ENCODE measurements at regions not wholly inside any gene's neighbourhood (a gene's known extent, or its start where the extent isn't known, plus 50 kb on each side); places are given as distances from the start of the nearest gene placed in this dataset.

DNA sequence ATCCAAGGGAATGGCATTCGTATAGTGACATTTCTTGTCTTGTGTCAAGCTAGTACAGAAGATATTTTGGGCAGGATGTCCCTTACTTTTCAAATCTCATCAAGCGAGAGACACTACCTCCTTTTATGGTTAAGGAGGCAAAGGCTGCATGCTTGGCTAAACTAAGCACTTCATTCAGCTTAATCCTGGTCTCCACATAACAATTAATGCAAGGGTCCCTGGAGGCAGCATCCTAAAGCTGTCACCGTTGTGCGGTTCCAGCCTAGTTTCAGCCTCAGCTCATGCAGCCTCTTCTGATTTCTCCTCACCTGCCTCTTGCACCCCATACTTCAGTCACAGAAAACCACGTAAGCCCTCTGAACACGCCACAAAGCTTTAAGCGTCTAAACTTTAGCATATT, 67.1 kb upstream of the SLC22A23 start:
- TF ChIP-seq, protein P1, sequence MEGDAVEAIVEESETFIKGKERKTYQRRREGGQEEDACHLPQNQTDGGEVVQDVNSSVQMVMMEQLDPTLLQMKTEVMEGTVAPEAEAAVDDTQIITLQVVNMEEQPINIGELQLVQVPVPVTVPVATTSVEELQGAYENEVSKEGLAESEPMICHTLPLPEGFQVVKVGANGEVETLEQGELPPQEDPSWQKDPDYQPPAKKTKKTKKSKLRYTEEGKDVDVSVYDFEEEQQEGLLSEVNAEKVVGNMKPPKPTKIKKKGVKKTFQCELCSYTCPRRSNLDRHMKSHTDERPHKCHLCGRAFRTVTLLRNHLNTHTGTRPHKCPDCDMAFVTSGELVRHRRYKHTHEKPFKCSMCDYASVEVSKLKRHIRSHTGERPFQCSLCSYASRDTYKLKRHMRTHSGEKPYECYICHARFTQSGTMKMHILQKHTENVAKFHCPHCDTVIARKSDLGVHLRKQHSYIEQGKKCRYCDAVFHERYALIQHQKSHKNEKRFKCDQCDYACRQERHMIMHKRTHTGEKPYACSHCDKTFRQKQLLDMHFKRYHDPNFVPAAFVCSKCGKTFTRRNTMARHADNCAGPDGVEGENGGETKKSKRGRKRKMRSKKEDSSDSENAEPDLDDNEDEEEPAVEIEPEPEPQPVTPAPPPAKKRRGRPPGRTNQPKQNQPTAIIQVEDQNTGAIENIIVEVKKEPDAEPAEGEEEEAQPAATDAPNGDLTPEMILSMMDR (IDR thresholded peaks at IDR 0.05), result no peak
- no peak for TF ChIP-seq POLR2AphosphoS5 (IDR thresholded peaks at IDR 0.05; ENCODE audit: low read depth, low read length)
